ENCODE measurements at regions not wholly inside any gene's neighbourhood (a gene's known extent, or its start where the extent isn't known, plus 50 kb on each side); places are given as distances from the start of the nearest gene placed in this dataset.

DNA sequence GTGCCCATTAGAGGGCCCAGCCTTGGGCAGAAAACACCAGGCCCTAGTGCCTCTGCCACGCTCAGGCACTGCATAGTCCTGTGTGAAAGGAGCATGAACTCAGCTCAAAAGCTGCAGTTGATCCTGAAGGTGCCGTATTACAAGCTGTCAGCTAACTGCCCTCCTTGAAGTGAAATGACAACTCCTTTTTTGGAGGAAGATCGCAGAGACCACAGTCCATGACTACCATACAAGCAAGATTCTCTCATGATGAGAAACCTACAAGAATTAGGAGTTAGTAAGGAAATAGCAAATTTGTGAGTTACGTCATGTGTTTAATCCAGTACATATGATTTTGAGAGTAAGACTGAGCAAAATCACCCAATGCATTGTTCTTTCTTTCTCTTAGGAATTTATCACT is 513.9 kb upstream of the NR2F2 start:
- no peak for DNase-seq

DNA sequence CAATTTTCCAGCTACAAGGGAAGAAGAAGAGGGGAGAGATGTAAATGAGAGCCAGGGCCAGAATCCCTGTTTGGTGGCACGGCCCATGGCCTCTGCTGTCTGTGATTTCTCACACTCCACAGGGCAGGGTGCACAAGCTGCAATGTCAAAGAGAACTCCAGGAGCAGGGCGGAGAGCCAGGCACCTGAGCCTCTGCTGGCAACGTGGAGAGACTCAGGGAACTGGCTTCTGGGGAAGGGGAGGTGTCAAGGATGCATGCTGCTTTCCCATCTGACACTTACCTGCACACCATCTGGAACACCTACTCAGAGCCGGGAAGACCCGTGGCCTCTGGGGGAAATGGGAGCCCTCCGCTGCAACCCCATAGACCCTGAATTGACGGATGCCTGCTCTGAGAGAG is 507.5 kb upstream of the NR2F2 start:
- DNase-seq, result no peak

DNA sequence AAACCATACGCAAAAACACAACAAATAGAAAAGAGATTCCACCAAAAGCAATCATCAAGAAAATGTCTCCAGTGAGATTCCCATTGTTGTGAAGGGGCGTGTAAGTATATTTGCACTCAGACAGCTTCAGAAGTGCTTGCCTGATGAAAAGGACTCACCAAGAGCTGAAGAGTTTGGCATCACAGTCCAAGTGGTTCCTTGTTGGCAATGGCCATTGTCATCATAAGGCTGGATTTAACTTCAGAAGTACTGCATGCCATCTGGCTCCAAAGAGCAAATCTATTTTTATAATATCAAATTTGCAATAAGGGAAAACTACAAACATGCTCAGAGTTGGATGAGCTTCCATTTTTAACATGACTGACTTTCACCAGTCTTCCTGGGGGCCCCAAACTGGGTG is 505.3 kb upstream of the NR2F2 start:
- DNase-seq, result no peak

GRCh38 chr15:95825671-95826411 is 504.7 kb upstream of the NR2F2 start:
- DNase-seq, result no peak

- DNase-seq, result no peak
Observed at GRCh38 chr15:95826412-95827195, 503.9 kb upstream of the NR2F2 start.

- DNase-seq, result no peak
Observed at GRCh38 chr15:95829062-95829461, 501.4 kb upstream of the NR2F2 start.

DNA sequence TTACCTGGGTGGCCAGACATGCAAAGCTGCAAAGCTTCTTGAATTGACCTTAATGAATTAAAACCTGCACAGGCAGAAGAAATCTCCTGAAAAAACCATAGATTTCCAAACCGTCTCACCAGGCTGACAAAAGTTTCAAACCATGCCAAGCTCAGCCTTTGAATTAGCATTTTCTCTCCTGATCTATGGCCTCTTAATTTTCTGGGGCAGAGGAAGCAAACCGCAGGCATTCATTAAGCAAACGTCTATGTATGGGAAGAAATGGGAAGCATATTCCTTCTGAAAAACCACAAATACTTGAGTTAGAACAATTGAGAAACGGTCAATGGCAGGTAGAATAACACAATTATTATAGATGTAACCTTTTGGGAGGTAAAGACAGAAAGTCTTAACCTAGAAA is 500.2 kb upstream of the NR2F2 start:
- DNase-seq, result no peak

DNA sequence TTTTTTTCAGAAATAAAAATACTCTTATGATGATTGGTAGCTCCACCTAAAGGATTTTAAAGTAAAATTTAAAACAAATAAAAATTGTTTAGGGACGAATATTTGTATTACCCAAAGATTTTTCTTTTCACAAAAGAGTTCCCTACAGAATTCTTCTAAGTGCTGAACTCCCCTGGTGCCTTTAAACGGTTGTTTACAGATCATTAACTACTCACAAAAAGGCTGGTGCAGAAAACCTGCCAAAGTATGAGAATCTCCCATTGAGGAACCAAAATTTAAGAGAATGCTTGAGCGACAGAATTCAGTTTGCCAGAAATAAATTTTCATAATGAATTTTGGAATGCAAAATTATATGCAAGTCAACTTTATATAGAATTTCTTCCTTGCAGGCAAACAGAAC is 497.8 kb upstream of the NR2F2 start:
- no peak for DNase-seq

GRCh38 chr15:95834028-95834804 is 496.3 kb upstream of the NR2F2 start:
- no peak for DNase-seq

DNA sequence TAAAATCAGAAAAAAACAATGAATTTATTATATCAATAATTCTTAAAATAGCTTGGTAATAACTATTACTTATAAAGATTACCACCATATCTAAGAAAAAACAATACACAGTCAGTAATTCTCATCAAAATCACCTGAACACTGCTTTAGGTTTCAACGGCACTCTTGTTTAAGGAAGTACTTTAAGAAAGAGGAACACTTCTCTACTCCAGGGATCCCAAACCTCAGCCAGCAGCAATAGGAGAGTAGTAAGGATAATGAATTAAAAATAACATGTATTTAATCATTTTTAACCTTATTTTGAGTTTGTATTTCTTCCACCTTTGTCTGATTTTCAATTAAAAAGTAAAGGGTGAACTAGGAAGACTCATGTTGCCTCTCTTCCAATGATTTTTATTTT is 494.0 kb upstream of the NR2F2 start:
- no peak for DNase-seq

DNA sequence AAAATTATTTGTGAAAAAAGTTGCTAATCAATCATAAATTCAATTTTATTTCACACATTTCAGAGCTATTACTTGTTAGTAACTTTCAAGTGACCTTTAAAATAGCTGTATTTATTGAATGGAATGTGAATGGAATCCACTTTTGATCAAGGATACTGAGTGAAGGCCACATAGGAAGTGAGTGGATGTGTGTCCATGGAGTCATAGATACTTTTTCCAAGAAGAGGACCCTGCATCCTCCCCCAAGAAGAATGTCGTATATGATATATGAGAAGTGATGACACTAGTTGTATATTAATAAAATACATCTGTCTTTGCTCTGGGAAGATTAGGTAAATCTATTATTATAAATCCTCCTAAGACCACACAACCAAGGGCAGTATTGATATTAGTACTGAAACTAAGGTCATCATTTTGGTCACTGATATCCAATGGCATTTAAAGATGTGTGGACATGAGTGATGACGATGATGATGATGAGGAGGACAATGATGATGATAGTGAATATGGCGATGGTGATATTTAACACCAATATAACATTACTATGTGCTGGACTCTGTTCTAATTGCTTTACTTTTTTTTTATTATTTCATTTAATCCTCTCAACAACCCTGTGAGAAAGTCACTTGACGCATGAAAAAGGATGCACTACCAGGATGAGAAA is 493.0 kb upstream of the NR2F2 start:
- no peak for DNase-seq

DNA sequence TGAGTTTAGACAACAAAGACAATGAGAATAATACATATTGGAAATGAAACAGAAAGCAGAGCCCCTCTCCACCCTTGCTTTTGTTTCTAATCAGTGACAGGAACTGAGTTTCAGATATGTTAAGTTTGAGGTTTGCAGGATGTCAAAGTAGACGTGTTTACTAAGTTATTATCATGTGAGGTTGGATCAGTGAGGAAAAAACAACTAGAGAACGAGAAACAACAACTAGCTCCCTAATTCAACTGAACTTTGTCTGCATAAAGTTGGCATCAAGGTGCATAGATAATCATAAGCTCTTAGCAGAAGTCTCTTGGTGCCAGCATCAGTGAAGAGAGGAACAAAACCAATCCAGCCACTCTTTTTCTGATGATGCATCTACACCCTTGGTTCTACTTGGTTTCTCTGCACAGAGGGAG is 491.1 kb upstream of the NR2F2 start:
- no peak for DNase-seq

DNA sequence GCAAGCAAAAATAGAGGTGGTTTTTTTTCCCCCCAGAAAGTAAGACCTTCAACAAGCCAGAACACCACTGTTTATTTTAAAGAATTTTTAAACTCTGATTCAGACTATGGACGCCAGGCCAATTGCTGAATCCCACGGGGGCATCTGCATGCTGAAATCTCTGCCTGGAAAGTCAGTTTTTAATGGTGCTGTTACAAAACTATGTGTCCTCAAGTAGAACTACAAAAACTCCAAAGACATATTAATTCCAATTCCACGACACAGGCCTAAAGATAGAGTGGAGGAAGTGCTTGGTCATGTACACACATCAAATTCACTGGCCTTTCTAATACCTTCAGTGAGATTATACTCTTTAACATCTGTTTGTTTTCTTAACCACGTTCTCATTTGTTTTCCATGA is 490.5 kb upstream of the NR2F2 start:
- DNase-seq, result no peak

GRCh38 chr15:95840855-95841254 is 489.6 kb upstream of the NR2F2 start:
- DNase-seq, result no peak

GRCh38 chr15:95842576-95842975 is 487.9 kb upstream of the NR2F2 start:
- no peak for DNase-seq

GRCh38 chr15:95843241-95843910 is 487.1 kb upstream of the NR2F2 start:
- no peak for DNase-seq

- no peak for DNase-seq
Observed at GRCh38 chr15:95845862-95846515, 484.5 kb upstream of the NR2F2 start.

DNA sequence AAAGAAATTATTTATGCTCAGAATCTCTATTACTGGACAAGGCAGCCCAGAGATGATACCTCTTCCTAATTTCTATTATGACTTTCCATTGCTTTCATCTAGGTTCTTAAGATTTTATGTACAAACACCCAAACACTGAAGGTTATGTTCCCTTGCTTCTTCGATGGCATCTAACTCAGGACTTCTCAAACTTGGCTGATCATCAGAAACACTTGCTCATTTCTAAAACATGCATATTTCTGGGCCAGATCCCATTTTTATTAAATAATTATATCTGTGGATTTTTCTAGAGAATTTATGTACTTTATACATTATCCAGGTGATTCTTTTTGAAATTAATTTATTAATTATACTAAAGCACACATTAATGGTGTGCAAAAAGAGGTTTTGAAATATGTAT is 482.4 kb upstream of the NR2F2 start:
- DNase-seq, result no peak

- DNase-seq, result no peak
Observed at GRCh38 chr15:95850837-95851236, 479.7 kb upstream of the NR2F2 start.

DNA sequence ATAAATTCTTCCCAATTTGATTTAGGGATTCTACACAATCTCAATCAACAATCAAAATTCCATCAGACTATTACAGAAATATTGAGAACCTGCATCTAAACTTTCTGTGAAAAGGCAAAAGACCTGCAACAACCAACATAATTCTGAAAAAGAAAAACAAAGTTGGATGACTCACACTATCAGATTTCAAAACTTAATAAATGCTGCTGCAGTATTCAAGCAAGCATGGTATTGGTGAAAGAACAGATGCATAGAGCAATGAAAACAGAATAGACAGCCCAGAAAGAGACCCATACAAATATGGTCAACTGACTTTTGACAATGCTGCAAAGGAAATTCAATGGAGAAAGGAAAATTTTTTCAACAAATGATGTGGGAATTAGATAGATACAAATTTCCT is 477.1 kb upstream of the NR2F2 start:
- DNase-seq, result no peak

- no peak for DNase-seq
Observed at GRCh38 chr15:95857124-95857757, 473.3 kb upstream of the NR2F2 start.

GRCh38 chr15:95857758-95858157 is 472.7 kb upstream of the NR2F2 start:
- DNase-seq, result no peak
